HG02678 (cell line): ENCODE measurements at regions not wholly inside any gene's neighbourhood (a gene's known extent, or its start where the extent isn't known, plus 50 kb on each side); places are given as distances from the start of the nearest gene placed in this dataset.
"Not testable (repeated sequence)": the region's sequence is repeated elsewhere in the genome, so short reads cannot be mapped to it uniquely, and the experiment has no call there.

Experiments
- ATAC-seq: cut with Tn5 transposase; IDR thresholded peaks from one replicate; pipeline ENCODE4 v1.9.1; 2021; ENCODE audit warnings: mild to moderate bottlenecking, moderate library complexity; ENCODE audit not compliant: unreplicated experiment

DNA sequence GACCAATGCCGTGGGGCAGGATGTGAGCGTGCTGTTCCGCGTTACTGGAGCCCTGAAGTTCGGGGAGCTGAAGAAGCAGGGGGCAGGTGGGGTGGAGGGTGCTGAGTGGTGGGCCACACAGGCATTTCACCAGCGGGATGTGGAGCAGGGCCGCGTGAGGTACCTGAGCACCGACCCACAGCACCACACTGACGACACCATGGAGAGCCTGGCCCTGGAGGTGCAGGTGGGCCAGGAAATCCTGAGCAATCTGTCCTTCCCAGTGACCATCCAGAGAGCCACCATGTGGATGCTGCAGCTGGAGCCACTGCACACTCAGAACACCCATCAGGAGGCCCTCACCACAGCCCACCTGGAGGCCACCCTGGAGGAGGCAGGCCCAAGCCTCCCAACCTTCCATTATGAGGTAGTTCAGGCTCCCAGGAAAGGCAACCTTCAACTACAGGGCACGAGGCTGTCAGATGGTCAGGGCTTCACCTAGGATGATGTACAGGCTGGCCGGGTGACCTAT is 179.6 kb downstream of the TBC1D2B start:
- no peak for ATAC-seq

- not testable (repeated sequence) for ATAC-seq
These were observed 180.2 kb downstream of the TBC1D2B start for GRCh38 chr15:77897113-77897895.

DNA sequence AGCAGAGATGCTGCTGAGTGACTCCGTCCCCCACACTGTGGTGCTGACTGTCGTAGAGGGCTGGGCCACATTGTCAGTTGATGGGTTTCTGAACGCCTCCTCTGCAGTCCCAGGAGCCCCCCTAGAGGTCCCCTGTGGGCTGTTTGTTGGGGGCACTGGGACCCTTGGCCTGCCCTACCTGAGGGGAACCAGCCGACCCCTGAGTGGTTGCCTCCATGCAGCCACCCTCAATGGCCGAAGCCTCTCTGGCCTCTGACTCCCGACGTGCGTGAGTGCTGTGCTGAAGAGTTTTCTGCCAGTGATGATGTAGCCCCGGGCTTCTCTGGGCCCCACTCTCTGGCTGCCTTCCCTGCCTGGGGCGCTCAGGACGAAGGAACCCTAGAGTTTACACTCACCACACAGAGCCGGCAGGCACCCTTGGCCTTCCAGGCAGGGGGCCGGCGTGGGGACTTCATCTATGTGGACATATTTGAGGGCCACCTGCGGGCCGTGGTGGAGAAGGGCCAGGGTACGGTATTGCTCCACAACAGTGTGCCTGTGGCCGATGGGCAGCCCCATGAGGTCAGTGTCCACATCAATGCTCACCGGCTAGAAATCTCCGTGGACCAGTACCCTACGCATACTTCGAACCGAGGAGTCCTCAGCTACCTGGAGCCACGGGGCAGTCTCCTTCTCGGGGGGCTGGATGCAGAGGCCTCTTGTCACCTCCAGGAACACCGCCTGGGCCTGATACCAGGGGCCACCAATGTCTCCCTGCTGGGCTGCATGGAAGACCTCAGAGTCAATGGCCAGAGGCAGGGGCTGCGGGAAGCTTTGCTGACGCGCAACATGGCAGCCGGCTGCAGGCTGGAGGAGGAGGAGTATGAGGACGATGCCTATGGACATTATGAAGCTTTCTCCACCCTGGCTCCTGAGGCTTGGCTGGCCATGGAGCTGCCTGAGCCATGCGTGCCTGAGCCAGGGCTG is 181.1 kb downstream of the TBC1D2B start:
- ATAC-seq, result not testable (repeated sequence)

- no peak for ATAC-seq
These were observed 181.8 kb downstream of the TBC1D2B start for GRCh38 chr15:77895742-77896141.

- not testable (repeated sequence) for ATAC-seq
These were observed 182.4 kb downstream of the TBC1D2B start for GRCh38 chr15:77895145-77895544.

DNA sequence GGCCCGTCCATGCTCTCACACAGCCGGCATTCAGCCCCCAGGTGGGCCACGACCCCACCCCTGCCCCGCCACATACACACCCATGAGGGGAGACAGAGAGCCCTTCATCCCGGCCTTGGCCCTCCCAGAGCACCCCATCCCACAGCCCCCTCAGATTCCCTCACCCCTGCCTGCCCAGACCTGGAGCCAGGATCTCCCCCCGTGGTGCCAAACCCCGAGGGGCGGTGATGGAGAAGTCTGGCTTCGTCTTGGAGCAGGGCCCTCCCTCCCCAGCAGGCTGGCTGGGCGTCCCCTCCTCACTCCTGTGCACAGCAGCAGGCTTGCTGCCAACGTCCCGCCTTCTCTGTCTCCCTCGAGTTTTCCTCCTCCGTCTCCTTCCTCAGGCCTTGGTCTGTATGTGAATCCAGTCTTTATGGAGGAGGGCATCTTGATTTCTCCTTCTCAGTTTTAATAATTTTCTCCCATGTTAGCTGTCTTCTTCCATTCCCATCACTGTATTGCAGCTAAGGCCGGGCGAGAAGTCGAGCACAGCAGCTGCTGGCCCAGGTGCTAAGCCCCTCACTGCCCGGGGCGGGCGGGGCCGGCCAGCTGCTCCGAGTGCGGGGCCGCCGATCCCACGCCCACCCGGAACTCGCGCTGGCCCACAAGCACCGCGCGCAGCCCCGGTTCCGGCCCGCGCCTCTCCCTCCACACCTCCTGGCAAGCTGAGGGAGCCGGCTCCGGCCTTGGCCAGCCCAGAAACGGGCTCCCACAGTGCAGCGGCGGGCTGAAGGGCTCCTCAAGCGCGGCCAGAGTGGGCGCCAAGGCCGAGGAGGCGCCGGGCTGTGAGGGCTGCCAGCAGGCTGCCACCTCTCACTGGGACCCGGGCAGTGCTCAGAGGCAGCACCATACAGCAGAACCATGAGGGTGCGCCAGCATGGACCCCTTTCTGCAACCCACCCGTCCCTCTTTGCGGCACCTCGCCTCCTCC is 183.6 kb downstream of the TBC1D2B start:
- not testable (repeated sequence) for ATAC-seq

GRCh38 chr15:77893246-77893645 is 184.3 kb downstream of the TBC1D2B start:
- ATAC-seq, result not testable (repeated sequence)

DNA sequence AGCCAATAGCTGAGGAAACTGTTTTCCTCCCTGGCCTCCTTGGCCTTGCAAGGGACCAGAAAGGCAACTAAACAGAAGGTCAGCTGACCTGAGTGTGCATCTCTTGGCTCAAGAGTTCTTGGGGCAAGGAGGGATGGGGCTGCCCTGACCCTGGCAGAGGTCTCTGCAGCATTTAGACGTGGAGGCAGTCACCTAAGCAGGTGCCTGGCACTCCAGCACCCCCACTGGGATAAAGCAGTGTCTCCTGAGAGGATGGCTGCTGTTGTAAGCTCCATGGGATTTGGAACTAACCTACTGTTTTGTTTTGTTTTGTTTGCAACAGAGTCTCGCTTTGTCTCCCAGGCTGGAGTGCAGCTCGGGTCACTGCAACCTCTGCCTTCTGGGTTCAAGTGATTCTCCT is 185.2 kb downstream of the TBC1D2B start:
- ATAC-seq, result no peak

- ATAC-seq, result not testable (repeated sequence)
These were observed 185.6 kb downstream of the TBC1D2B start for GRCh38 chr15:77891862-77892261.

DNA sequence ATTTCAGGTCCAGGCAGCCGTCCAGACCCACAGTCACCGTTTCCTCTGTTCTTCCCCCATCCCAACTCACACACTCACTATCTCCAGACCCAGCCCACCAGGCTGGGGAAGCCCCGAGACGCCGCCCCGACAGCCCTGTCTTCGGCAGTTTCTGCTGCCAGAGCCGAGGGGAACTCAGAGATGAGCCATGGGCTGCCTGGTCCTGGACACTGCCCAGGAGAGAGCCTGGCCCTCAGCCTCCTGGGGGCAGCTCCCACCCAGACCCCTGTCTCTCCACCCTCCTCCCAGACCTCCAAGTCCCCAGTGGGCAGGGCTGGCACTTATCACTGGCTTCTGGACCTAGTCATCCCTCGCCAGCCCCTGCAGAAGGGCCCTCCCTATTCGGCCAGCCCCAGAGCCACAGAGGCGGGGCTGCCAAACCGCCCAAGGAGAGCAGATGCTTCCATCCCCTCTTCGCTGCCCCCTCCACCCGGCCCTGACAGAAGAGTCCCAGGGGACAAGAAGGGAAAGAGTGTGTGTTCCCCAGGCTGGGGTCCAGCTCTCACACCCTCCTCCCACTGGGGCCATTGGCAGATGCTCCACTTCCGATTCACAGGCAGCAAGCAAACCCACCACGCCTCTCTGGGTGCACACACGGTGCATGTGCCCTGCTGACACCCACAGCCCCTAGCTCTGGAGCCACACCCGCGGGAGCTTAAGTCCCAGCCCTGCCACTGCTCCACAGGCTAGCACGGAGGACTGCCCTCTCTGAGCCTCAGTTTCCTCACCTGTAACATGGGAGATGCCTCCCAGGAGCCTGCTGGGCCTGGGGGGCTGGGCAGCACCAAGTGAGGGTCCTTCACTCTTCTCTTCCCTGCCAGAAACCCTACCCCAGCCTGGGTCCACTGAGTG is 186.4 kb downstream of the TBC1D2B start:
- peak; percentile 65 for ATAC-seq

GRCh38 chr15:77889828-77890725 is 187.4 kb downstream of the TBC1D2B start:
- not testable (repeated sequence) for ATAC-seq

DNA sequence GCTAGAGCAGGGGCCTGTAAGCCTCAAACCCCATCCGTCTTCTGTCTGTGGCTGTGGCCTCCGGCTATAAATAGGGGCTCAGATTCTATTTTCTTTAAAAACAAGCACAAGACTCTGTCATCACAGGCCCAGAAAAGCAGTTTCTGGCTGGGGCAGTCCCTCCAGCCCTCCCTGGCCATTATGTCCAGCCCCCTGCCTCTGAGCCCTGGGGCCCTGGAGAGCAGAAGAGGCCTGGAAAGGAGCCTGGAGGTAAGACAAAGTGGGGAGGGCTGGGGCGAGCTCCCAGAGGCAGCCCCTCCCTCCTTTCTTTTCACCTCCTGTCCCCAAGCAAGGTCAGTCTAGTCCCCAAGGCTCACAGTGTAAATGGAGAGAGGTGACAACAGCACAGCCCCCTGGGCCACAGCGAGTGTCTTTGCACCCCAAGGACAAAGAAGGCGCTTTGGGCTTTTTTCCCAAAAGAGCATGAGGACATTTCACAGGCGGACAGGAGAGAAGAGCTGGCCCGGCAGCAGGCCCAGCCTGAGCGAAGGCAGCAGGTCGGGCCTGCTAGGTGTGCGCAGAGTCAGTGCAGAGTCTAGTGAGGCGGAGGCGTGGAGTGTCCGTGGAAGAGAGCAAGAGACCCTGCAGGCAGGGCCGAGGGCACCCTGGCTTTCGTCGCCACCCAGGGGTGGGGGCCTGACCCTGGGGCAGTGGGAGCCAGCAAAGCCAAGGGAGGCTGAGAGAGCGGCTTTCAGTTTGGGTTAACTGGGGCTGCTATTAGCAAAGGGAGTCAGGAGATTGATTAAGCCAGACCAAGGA is 188.3 kb downstream of the TBC1D2B start:
- no peak for ATAC-seq

DNA sequence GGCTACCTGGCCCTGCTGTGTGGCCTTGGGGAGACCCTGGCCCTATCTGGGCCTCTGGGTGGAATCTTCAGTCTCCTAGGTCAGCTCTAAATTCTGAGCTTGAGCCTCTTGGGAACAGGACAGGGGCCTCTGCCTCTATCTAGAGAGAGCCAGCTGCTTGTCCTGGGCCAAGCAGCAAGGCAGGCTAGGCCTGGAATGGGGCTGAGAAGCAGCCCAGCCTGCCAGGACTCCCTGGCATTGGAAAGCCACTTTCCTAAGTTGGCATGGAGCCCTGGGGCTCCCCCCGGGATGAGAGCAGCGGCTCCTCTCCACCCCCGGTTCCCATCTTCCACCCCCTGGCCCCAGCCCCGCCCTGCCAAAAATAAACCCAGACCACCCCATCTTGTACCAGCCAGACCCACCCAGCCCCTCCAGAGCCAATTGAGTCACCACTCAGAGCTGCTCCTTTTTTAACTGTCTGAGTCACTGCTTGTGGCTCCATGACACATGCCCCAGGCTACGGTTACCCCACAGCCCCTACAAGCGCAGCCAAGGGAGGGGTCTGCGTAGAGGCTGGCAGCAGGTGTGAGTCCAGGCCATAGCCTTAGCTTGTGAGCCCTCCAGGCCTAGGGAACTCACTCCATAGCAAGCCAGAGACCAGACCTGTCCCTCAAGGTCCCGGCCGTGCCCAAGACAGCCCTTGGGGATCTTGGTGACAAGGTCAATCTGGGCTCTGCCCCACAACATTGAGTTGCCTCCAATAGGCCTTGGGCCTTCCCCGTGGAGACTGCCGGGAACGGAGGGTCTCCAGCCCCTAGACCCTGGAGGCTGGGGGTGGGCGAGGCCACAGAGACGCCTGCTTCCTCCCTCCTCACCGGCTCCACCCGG is 189.7 kb downstream of the TBC1D2B start:
- ATAC-seq, result not testable (repeated sequence)

- no peak for ATAC-seq
These were observed 190.6 kb downstream of the TBC1D2B start for GRCh38 chr15:77886805-77887448.

DNA sequence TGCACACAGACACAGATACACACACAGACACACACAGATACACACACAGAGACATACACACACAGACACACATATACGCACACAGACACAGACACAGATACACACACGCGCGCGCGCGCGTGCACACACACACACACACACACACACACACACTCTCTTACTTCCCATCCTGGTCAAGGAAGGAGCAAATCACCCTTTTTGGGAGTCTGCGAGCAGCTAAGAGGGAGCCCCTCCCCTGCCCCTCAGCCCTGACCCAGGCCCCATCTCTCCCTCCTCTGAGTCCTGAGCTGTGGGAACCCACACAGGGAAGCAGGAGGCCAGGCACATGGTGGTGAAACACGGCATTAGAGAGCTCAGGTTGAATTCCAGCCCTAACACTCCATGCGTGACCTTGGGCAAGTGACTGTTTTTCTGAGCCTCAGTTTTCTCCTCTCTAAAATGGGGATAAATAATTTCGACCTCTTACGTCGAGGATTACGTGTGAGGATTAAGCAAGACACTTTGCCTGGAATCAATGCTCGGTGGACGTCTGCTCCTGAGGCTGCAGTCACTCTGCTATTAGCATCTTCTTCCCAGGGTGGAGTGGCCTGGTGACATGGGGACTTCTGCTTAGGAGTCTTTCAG is 191.5 kb downstream of the TBC1D2B start:
- not testable (repeated sequence) for ATAC-seq

DNA sequence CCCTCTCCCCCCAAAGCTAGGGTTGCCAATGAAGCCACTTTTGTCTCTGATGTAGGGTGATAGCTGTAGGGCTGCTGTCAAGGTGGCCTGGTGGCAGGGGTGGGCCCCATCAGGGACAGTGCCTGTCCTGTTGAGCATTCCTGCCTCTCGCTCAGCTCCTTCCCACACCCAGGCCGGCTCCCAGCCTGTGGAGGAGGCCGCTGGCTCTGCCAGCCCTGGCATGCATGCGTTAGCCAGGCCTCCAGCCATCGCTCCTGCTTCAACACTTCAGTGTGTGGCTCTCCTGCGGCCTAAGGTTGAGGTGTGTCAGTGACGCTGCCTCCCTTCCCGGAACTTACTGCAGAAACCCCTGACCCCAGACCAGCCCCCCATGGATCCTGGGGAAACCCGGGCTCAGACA is 194.5 kb downstream of the TBC1D2B start:
- not testable (repeated sequence) for ATAC-seq
